ENCODE measurements at regions not wholly inside any gene's neighbourhood (a gene's known extent, or its start where the extent isn't known, plus 50 kb on each side); places are given as distances from the start of the nearest gene placed in this dataset.

GRCh38 chr5:5009240-5009639 is 130.9 kb upstream of the ADAMTS16 start:
- Histone ChIP-seq H3K4me3 (ENCODE audit: insufficient read depth, low read depth, low read length) (no peak overlapping the region), H3K9me3 (ENCODE audit: control insufficient read depth, low read length) (no peaks in the 10 kb centered on the region), H3K27me3 (ENCODE audit: control insufficient read depth, insufficient read depth, low read length, poor library complexity, severe bottlenecking) (no peaks in the 10 kb centered on the region), H3K36me3 (ENCODE audit: control insufficient read depth, insufficient read depth, low read length) (no peaks in the 10 kb centered on the region), H3K27ac (ENCODE audit: insufficient read depth, low read depth, low read length, poor library complexity, severe bottlenecking) (no peak overlapping the region), H3K4me1 (ENCODE audit: control insufficient read depth, insufficient read depth, low read length) (peaks cover under 1% of the 10 kb centered on the region)
- 94 to 95% methylated on average over 4 of the region's 4 CpGs for WGBS, 2 experiments

- Histone ChIP-seq H3K27me3 (ENCODE audit: control insufficient read depth, insufficient read depth, low read length, poor library complexity, severe bottlenecking) (no peaks in the 10 kb centered on the region), H3K36me3 (ENCODE audit: control insufficient read depth, insufficient read depth, low read length) (no peaks in the 10 kb centered on the region), H3K4me1 (ENCODE audit: control insufficient read depth, insufficient read depth, low read length) (peaks cover 17% of the 10 kb centered on the region), H3K27ac (ENCODE audit: insufficient read depth, low read depth, low read length, poor library complexity, severe bottlenecking) (no peak overlapping the region), H3K9me3 (ENCODE audit: control insufficient read depth, low read length) (no peaks in the 10 kb centered on the region), H3K4me3 (ENCODE audit: insufficient read depth, low read depth, low read length) (no peak overlapping the region)
- 97% methylated on average over 4 of the region's 4 CpGs for WGBS, 2 experiments
Observed at GRCh38 chr5:5011151-5011550, 129.0 kb upstream of the ADAMTS16 start.

DNA sequence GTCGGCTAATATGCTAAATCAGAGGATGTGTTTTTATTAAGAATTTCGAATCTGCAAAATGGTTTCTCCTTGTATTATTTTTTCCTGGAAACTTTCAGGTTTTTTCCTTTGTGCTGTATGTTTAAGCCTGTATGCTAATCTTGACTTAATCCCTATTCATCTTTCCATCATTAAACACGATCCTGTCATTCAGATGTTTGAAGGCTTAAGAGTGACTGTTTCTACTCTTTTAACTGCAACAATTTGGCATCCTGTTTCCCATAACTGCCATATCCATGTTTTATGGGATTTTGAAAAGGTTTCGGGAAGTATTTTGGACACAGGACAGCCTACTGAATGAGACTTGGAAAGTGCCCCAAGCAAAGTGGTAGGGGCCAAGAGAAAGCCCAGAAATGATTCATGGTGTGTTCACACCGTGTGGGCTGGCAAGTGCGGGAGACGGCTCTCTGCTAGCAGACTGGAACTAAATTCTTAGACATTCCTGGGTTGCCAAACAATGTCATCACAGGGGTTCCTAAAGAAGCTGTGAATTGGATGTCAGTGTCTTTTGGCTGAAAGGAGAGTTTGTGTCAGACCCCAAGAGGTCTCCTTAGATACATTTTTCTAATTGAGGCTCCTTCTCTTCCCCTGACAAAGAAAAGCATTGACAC is 125.4 kb upstream of the ADAMTS16 start:
- WGBS, 2 experiments, result 43 to 46% methylated on average over 7 of the region's 7 CpGs
- Histone ChIP-seq H3K4me3 (ENCODE audit: insufficient read depth, low read depth, low read length) (no peak overlapping the region), H3K4me1 (ENCODE audit: control insufficient read depth, insufficient read depth, low read length) (peaks cover 17% of the 10 kb centered on the region), H3K9me3 (ENCODE audit: control insufficient read depth, low read length) (no peaks in the 10 kb centered on the region), H3K36me3 (ENCODE audit: control insufficient read depth, insufficient read depth, low read length) (no peaks in the 10 kb centered on the region), H3K27me3 (ENCODE audit: control insufficient read depth, insufficient read depth, low read length, poor library complexity, severe bottlenecking) (no peaks in the 10 kb centered on the region), H3K27ac (ENCODE audit: insufficient read depth, low read depth, low read length, poor library complexity, severe bottlenecking) (peak overlapping the region; percentile 75)

- H3K4me1 ChIP-seq (ENCODE audit: control insufficient read depth, insufficient read depth, low read length), result peaks cover 17% of the 10 kb centered on the region
- H3K9me3 ChIP-seq (ENCODE audit: control insufficient read depth, low read length), result no peaks in the 10 kb centered on the region
- H3K36me3 ChIP-seq (ENCODE audit: control insufficient read depth, insufficient read depth, low read length), result no peaks in the 10 kb centered on the region
- H3K4me3 ChIP-seq (ENCODE audit: insufficient read depth, low read depth, low read length), result no peak overlapping the region
- no peaks in the 10 kb centered on the region for H3K27me3 ChIP-seq (ENCODE audit: control insufficient read depth, insufficient read depth, low read length, poor library complexity, severe bottlenecking)
- WGBS, 2 experiments, result 93% methylated on average over 9 of the region's 9 CpGs
- H3K27ac ChIP-seq (ENCODE audit: insufficient read depth, low read depth, low read length, poor library complexity, severe bottlenecking), result no peak overlapping the region
Observed at GRCh38 chr5:5017827-5018577, 122.1 kb upstream of the ADAMTS16 start.

DNA sequence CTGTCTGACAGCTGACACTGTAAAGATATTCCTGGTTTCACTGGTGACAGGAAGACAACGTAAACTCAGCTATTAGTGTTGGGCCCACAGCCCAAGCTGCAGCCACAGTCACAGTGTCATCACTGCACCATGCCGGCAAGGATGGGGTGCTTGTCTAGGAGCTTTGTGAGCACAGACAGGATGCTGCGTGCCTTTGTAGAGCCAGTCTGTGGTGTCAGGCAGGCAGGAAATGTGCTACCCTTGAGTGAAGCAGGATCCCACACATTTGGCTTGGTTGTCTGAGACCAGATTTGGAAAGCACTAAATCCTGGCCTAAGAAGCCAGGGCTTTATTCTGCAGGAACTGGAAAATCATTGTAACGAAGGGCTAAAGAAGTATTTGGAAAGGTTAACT is 121.6 kb upstream of the ADAMTS16 start:
- WGBS, 2 experiments, result 95 to 96% methylated on average over 4 of the region's 4 CpGs
- Histone ChIP-seq H3K27ac (ENCODE audit: insufficient read depth, low read depth, low read length, poor library complexity, severe bottlenecking) (no peak overlapping the region), H3K9me3 (ENCODE audit: control insufficient read depth, low read length) (no peaks in the 10 kb centered on the region), H3K4me3 (ENCODE audit: insufficient read depth, low read depth, low read length) (no peak overlapping the region), H3K36me3 (ENCODE audit: control insufficient read depth, insufficient read depth, low read length) (no peaks in the 10 kb centered on the region), H3K4me1 (ENCODE audit: control insufficient read depth, insufficient read depth, low read length) (peaks cover 17% of the 10 kb centered on the region), H3K27me3 (ENCODE audit: control insufficient read depth, insufficient read depth, low read length, poor library complexity, severe bottlenecking) (no peaks in the 10 kb centered on the region)

GRCh38 chr5:5021436-5021835 is 118.7 kb upstream of the ADAMTS16 start:
- Histone ChIP-seq H3K27me3 (ENCODE audit: control insufficient read depth, insufficient read depth, low read length, poor library complexity, severe bottlenecking) (no peaks in the 10 kb centered on the region), H3K36me3 (ENCODE audit: control insufficient read depth, insufficient read depth, low read length) (no peaks in the 10 kb centered on the region)
- WGBS, 2 experiments, result 89 to 95% methylated on average over 5 of the region's 5 CpGs

DNA sequence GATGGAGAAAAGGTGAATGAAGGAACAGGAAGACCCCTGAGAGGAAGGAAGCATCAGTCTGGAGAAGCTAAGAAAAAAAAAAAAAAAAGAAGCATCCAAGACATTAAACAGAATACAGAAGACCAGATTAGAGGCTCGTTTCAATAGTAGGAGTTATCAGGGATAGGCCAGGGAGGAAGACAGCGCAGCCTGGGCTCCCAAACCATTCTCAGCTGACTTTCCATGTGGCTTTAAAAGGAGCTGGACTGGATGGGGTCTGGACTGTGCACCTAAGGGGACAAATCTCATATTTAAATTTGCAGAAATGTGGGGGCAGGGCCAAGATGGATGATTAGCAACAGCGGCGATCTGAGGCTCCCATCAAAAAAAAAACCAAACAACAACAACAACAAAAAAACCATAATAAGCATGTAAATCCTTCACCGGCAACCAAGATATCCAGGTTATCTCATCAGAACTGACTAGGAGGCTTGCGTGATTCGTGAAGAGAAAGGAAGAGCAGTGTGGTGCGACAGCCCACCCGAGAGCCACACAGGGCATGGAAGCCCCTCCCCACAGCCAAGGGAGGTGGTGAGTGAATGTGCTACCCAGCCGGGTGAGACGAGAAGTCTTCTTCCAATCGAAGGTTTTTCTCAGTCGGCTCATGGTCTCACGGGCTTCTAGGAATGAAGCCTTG is 114.9 kb upstream of the ADAMTS16 start:
- 94% methylated on average over 14 of the region's 14 CpGs for WGBS, 2 experiments
- no peak overlapping the region for H3K27ac ChIP-seq (ENCODE audit: insufficient read depth, low read depth, low read length, poor library complexity, severe bottlenecking)

More at GRCh38 chr5:5021436-5021835, 118.7 kb upstream of the ADAMTS16 start:
- no peaks in the 10 kb centered on the region for H3K9me3 ChIP-seq (ENCODE audit: control insufficient read depth, low read length)
- H3K4me1 ChIP-seq (ENCODE audit: control insufficient read depth, insufficient read depth, low read length), result no peaks in the 10 kb centered on the region
- H3K27ac ChIP-seq (ENCODE audit: insufficient read depth, low read depth, low read length, poor library complexity, severe bottlenecking), result no peak overlapping the region
- H3K4me3 ChIP-seq (ENCODE audit: insufficient read depth, low read depth, low read length), result no peak overlapping the region

GRCh38 chr5:5025774-5026408 is 114.2 kb upstream of the ADAMTS16 start:
- no peak overlapping the region for H3K27ac ChIP-seq (ENCODE audit: insufficient read depth, low read depth, low read length, poor library complexity, severe bottlenecking)
- H3K4me3 ChIP-seq (ENCODE audit: insufficient read depth, low read depth, low read length), result no peak overlapping the region
- no peaks in the 10 kb centered on the region for H3K27me3 ChIP-seq (ENCODE audit: control insufficient read depth, insufficient read depth, low read length, poor library complexity, severe bottlenecking)
- H3K36me3 ChIP-seq (ENCODE audit: control insufficient read depth, insufficient read depth, low read length), result no peaks in the 10 kb centered on the region
- H3K9me3 ChIP-seq (ENCODE audit: control insufficient read depth, low read length), result no peaks in the 10 kb centered on the region
- H3K4me1 ChIP-seq (ENCODE audit: control insufficient read depth, insufficient read depth, low read length), result no peaks in the 10 kb centered on the region
- WGBS, 2 experiments, result 92 to 93% methylated on average over 16 of the region's 16 CpGs

More for the DNA sequence above, 114.9 kb upstream of the ADAMTS16 start:
- Histone ChIP-seq H3K4me3 (ENCODE audit: insufficient read depth, low read depth, low read length) (no peak overlapping the region), H3K27me3 (ENCODE audit: control insufficient read depth, insufficient read depth, low read length, poor library complexity, severe bottlenecking) (no peaks in the 10 kb centered on the region), H3K4me1 (ENCODE audit: control insufficient read depth, insufficient read depth, low read length) (no peaks in the 10 kb centered on the region), H3K9me3 (ENCODE audit: control insufficient read depth, low read length) (no peaks in the 10 kb centered on the region), H3K36me3 (ENCODE audit: control insufficient read depth, insufficient read depth, low read length) (no peaks in the 10 kb centered on the region)

DNA sequence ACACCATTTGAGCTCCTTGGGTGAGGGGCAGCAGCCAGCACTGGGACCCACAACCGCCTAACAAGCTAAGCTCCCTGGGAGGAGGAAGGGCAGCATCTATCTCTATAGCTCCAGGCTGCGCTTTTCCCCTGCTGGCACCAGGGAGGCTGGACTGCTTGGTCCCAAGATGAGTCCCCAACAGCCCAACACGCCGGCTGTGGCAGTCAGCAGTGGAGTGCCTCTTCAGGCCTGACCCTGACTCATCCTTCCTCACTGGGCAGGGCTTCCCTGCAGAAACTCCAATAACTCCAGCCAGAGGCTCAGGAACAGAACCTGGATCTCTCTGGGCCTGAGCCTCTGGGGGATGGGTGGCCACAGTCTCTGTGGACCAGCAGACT is 113.7 kb upstream of the ADAMTS16 start:
- WGBS, 2 experiments, result 95 to 97% methylated on average over 4 of the region's 4 CpGs
- H3K9me3 ChIP-seq (ENCODE audit: control insufficient read depth, low read length), result no peaks in the 10 kb centered on the region
- H3K27me3 ChIP-seq (ENCODE audit: control insufficient read depth, insufficient read depth, low read length, poor library complexity, severe bottlenecking), result no peaks in the 10 kb centered on the region
- H3K27ac ChIP-seq (ENCODE audit: insufficient read depth, low read depth, low read length, poor library complexity, severe bottlenecking), result no peak overlapping the region
- no peaks in the 10 kb centered on the region for H3K36me3 ChIP-seq (ENCODE audit: control insufficient read depth, insufficient read depth, low read length)
- no peak overlapping the region for H3K4me3 ChIP-seq (ENCODE audit: insufficient read depth, low read depth, low read length)
- no peaks in the 10 kb centered on the region for H3K4me1 ChIP-seq (ENCODE audit: control insufficient read depth, insufficient read depth, low read length)

- no peaks in the 10 kb centered on the region for H3K4me1 ChIP-seq (ENCODE audit: control insufficient read depth, insufficient read depth, low read length)
- no peaks in the 10 kb centered on the region for H3K9me3 ChIP-seq (ENCODE audit: control insufficient read depth, low read length)
- 73 to 75% methylated on average over 6 of the region's 6 CpGs for WGBS, 2 experiments
- no peak overlapping the region for H3K4me3 ChIP-seq (ENCODE audit: insufficient read depth, low read depth, low read length)
- H3K27me3 ChIP-seq (ENCODE audit: control insufficient read depth, insufficient read depth, low read length, poor library complexity, severe bottlenecking), result no peaks in the 10 kb centered on the region
- H3K27ac ChIP-seq (ENCODE audit: insufficient read depth, low read depth, low read length, poor library complexity, severe bottlenecking), result no peak overlapping the region
- H3K36me3 ChIP-seq (ENCODE audit: control insufficient read depth, insufficient read depth, low read length), result no peaks in the 10 kb centered on the region
Observed at GRCh38 chr5:5031665-5032064, 108.5 kb upstream of the ADAMTS16 start.

All from ectodermal cell (in vitro differentiated cells).